Epithelial cell of proximal tubule (primary cell): ENCODE measurements at regions not wholly inside any gene's neighbourhood (a gene's known extent, or its start where the extent isn't known, plus 50 kb on each side); places are given as distances from the start of the nearest gene placed in this dataset.
A peak's percentile ranks its signal among the peaks of the same experiment; 100 is the strongest.

Source experiments
- DNase-seq: peaks from one replicate; pipeline ENCODE4 v3.0.0-alpha.2; 2011; ENCODE audit warnings: low read depth
- H3K4me3 ChIP-seq: 2 replicates; pipeline ENCODE4 v1.5.1; 2011; ENCODE audit warnings: low read depth, mild to moderate bottlenecking, low read length
- CTCF ChIP-seq: conservative IDR thresholded peaks from 2 replicates; pipeline ENCODE4 v1.5.1; 2012; ENCODE audit warnings: low read depth, mild to moderate bottlenecking, low read length

- no peak for TF ChIP-seq CTCF
- H3K4me3 ChIP-seq: no peak overlapping the region
- no peak for DNase-seq
Measured at GRCh38 chr10:124185084-124185483, 91.7 kb upstream of the CHST15 start.

DNA sequence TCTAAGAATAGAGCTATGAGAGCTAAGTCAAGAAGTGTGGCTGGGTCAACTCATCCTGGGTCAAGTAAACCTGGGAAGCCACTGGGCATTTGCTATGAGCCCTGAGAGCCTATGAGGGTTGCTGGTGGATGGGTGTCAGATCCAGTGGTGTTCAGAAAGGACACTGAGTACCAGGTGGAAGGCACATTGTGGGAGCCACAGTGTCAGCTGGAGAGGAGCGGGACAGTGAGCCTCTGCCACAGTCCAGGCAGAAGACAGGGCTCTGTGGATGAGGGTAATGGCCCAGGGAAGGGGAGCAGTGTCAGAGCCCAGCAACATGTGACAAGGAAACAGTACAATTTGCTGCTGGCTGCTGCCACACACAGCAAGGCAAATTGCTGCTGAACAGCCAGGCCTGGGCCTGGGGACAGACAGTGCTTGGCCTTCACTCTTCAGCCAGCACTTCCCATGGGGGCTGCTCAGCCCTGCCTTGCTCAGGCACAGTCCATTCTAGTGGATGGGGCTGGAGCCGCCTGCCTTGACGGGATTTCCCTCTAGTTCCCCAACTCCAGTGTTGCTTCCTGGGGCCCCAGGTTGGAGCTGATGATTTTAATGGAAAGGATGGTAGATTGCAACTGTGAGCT lies 90.9 kb upstream of the CHST15 start:
- DNase-seq: no peak
- TF ChIP-seq CTCF: no peak
- no peak overlapping the region for H3K4me3 ChIP-seq

GRCh38 chr10:124183617-124184016 lies 90.2 kb upstream of the CHST15 start:
- TF ChIP-seq CTCF: no peak
- no peak overlapping the region for H3K4me3 ChIP-seq
- DNase-seq: no peak

DNA sequence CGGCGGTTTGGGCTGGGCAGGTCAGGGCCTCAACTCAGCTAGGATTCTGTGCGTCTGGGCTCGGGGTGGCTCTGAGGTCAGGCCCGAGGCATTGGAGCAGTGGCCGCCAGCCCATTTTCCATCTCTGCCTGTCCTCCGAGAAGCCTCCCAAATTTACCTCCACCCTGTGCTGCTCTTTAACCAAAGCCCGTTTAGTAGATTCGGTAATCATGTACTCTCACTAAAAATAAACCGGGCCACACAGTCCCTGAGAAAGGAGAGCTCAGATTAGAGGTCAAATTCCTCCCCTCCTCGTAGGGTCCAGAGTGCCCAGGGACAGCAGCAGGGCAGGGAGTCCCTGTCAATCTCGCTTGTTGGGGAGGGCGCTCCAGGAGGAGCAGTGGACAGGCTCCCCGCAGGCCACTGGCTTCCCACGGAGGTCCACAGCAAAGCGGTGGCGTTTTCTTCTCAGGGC lies 88.7 kb upstream of the CHST15 start:
- no peak for DNase-seq
- H3K4me3 ChIP-seq: no peak overlapping the region
- TF ChIP-seq CTCF: no peak

DNA sequence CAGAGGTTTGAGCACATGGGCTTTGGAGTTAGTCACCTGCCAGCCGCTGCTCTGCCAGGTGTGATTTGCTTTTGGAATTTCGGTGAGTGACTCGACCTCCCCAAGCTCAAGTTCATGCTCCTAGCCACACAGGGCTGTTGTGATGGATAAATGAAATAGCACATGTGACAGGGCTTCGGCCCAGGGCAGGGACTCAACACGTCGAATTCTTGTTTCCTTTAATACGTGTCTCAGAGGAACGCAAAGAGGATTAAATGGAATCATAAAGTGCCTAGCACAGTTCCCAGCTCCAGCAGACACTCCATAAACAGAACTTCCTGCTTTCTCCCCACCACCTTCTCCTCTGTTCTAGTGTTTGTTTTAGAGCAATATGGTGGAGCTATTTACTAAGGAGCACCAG lies 88.3 kb upstream of the CHST15 start:
- no peak overlapping the region for H3K4me3 ChIP-seq
- no peak for DNase-seq
- no peak for TF ChIP-seq CTCF

DNA sequence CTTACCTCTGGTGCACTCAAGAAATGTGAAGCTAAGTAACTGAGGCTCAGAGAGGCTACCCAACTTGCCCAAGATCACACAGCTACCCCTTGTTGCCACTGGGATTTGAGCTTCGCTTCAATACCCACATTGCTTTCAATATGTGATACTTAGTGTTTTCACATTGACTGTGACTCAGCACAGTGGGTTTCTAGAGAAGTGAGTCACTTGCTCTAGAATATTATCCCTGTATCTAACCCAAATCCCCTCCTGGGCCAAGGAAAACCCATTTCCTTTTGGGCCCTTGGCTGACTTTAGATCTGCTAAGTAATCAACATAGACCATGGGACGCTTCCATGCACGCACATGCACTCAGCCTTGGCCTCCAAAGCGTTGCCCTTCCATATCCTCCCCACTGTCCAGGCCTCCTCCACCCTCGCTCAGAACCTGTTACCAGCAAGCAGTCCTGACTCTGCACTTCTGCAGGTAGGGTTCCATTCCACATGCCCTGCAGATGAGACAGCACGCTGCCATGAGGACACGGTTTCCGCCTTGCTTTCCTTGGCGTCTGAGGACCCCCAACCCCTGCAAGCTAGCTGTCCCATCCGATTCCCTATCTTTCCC lies 87.7 kb upstream of the CHST15 start:
- no peak overlapping the region for H3K4me3 ChIP-seq
- no peak for TF ChIP-seq CTCF
- peak; percentile 30 for DNase-seq

DNA sequence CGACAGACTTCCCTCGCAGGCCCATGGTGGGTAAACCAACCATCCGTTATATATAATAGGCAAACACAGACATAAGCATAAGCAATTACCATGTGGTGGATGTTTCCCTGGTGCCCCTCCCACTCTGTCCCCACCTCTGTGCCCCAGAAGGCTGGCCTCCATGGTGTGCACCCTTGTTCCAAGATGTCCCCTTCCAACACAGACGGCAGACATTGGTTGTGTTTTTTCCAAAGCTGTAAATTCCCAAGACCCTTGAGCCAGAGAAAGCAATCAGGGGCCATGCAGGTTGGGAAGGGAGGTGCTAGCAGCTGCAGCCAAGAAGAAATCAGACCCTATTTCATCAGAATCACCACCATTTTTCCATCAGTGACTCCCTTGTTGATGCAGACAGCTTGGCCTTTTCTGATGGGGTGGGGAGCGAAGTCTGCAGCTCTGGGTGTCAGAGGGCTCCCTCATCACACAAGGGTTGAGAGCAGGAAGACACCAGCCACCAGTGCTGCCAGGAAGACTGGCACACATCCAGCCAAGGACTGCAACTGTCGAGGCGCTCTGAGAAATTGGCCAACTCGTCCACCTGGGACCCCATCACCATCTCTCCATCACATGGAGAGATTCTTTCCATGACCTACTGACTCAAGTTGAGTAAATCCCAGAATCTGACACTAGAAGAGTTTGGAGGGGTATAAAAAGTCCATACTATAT lies 86.8 kb upstream of the CHST15 start:
- TF ChIP-seq CTCF: no peak
- H3K4me3 ChIP-seq: no peak overlapping the region
- DNase-seq: no peak
